ENCODE measurements at regions not wholly inside any gene's neighbourhood (a gene's known extent, or its start where the extent isn't known, plus 50 kb on each side); places are given as distances from the start of the nearest gene placed in this dataset.

DNA sequence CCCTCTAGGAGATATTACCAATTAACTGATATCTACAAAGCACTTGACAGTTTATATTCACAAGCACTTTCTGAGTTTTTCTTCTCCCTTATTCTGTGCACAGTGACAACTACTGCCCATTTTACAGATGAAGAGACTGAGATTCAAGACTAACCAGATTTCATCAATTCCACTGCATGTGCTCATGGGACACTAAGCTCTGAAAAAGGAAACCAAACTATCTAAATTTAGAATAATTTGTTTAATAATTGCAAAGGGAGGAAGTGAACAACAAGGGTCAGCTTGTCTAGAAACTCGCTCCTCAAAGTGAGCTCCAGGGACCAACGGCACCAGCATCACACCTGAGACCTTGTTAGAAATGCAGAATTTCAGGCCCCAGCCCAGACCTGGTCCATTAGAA lies 50.8 kb upstream of the MYLIP start:
- Histone ChIP-seq H3K27me3 (no peaks in the 10 kb centered on the region), H3K36me3 (no peaks in the 10 kb centered on the region), H3K4me3 (no peak overlapping the region), H3K9me3 (no peaks in the 10 kb centered on the region), H3K4me1 (no peaks in the 10 kb centered on the region), H3K27ac (no peak overlapping the region)
- no peak for DNase-seq
- WGBS, 5 donors = 72 to 90% (median 83%) methylated on average over 2 of the region's 2 CpGs
- TF ChIP-seq EP300 (IDR thresholded peaks at IDR 0.05) (no peak), POLR2AphosphoS5 (IDR thresholded peaks at IDR 0.05) (no peak), POLR2A (IDR thresholded peaks at IDR 0.05) (no peak)
- TF ChIP-seq, protein P1, sequence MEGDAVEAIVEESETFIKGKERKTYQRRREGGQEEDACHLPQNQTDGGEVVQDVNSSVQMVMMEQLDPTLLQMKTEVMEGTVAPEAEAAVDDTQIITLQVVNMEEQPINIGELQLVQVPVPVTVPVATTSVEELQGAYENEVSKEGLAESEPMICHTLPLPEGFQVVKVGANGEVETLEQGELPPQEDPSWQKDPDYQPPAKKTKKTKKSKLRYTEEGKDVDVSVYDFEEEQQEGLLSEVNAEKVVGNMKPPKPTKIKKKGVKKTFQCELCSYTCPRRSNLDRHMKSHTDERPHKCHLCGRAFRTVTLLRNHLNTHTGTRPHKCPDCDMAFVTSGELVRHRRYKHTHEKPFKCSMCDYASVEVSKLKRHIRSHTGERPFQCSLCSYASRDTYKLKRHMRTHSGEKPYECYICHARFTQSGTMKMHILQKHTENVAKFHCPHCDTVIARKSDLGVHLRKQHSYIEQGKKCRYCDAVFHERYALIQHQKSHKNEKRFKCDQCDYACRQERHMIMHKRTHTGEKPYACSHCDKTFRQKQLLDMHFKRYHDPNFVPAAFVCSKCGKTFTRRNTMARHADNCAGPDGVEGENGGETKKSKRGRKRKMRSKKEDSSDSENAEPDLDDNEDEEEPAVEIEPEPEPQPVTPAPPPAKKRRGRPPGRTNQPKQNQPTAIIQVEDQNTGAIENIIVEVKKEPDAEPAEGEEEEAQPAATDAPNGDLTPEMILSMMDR (IDR thresholded peaks at IDR 0.05) = no peak
- intact Hi-C loops (cut with DNase I; ENCODE audit: low total_unique reads) = no loop called here

DNA sequence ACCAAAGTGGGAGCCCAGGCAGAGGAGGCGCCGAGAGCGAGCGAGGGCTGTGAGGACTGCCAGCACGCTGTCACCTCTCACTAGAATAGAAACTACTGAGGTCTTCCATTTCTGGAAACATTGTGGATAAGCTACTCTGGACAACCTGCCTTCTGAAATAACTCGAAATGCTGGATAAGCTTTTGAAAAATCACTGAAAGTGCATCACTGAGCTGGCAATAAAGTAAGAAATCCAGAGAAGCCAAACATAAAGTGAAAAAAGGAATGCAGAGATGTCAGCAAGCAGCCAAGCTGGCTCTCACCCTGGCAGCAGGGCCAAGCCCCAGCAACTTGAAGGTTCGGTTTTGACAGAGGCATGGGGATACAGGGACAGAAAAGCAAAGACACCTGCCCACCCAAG lies 59.2 kb upstream of the MYLIP start:
- H3K27me3 ChIP-seq = no peaks in the 10 kb centered on the region
- H3K36me3 ChIP-seq = no peaks in the 10 kb centered on the region
- 80 to 97% (median 96%) methylated on average over 7 of the region's 7 CpGs for WGBS, 5 donors
- intact Hi-C loops (cut with DNase I; ENCODE audit: low total_unique reads) = no loop called here
- H3K4me3 ChIP-seq = no peak overlapping the region
- TF ChIP-seq POLR2AphosphoS5 (IDR thresholded peaks at IDR 0.05) = no peak
- no peak for TF ChIP-seq POLR2A (IDR thresholded peaks at IDR 0.05)
- TF ChIP-seq, protein P1 (IDR thresholded peaks at IDR 0.05) = no peak
- TF ChIP-seq EP300 (IDR thresholded peaks at IDR 0.05) = no peak
- H3K4me1 ChIP-seq = no peaks in the 10 kb centered on the region
- H3K9me3 ChIP-seq = no peaks in the 10 kb centered on the region
- H3K27ac ChIP-seq = no peak overlapping the region
- DNase-seq = no peak

DNA sequence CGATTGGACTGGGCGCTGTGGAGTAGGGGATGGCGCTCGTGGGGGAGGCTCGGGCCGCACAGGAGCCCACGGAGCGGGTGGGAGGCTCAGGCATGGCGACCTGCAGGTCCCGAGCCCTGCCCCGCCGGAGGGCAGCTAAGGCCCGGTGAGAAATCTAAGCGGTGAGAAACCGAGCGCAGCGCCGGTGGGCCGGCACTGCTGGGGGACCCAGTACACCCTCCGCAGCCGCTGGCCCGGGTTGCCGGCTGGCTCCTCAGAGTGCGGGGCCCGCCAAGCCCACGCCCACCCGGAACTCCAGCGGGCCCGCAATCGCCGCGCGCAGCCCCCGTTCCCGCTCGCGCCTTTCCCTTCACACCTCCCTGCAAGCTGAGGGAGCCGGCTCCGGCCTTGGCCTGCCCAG lies 59.7 kb upstream of the MYLIP start:
- Histone ChIP-seq H3K4me3 (no peak overlapping the region), H3K27me3 (no peaks in the 10 kb centered on the region), H3K27ac (no peak overlapping the region), H3K36me3 (no peaks in the 10 kb centered on the region), H3K4me1 (no peaks in the 10 kb centered on the region), H3K9me3 (no peaks in the 10 kb centered on the region)
- intact Hi-C loops (cut with DNase I; ENCODE audit: low total_unique reads) = no loop called here
- TF ChIP-seq, protein P1 (IDR thresholded peaks at IDR 0.05) = no peak
- TF ChIP-seq POLR2AphosphoS5 (IDR thresholded peaks at IDR 0.05) (no peak), EP300 (IDR thresholded peaks at IDR 0.05) (no peak), POLR2A (IDR thresholded peaks at IDR 0.05) (no peak)
- 97 to 99% (median 98%) methylated on average over 26 to 39 of the region's 39 CpGs for WGBS, 5 donors
- DNase-seq = no peak

DNA sequence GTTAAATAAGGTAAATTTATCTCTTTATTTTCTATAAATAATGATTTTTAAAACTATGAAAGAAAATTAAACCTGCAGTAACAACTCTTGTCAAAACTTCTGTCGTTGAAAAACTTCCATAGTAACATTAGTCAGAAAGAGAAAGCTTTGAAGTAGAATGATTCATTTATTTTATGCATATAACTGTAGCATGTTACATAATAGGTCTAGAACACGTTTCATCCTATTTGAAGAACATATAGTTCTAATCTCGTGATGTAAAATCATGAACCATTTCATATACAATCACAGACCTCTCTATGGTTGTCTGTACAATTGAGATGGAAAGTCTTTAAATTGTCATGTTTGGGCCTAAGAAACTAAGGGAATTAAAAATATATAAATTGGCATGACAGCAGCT lies 61.3 kb upstream of the MYLIP start:
- Histone ChIP-seq H3K4me1 (no peaks in the 10 kb centered on the region), H3K27me3 (no peaks in the 10 kb centered on the region), H3K36me3 (no peaks in the 10 kb centered on the region), H3K27ac (no peak overlapping the region), H3K4me3 (no peak overlapping the region), H3K9me3 (no peaks in the 10 kb centered on the region)
- DNase-seq = no peak
- WGBS, 5 donors = 80 to 89% (median 84%) methylated on average over 3 of the region's 3 CpGs
- TF ChIP-seq, protein P1 (IDR thresholded peaks at IDR 0.05) = no peak
- TF ChIP-seq POLR2AphosphoS5 (IDR thresholded peaks at IDR 0.05) (no peak), EP300 (IDR thresholded peaks at IDR 0.05) (no peak), POLR2A (IDR thresholded peaks at IDR 0.05) (no peak)
- intact Hi-C loops (cut with DNase I; ENCODE audit: low total_unique reads) = no loop called here

Data from stomach (tissue), 8 donors.